ENCODE measurements at regions not wholly inside any gene's neighbourhood (a gene's known extent, or its start where the extent isn't known, plus 50 kb on each side); places are given as distances from the start of the nearest gene placed in this dataset.

DNA sequence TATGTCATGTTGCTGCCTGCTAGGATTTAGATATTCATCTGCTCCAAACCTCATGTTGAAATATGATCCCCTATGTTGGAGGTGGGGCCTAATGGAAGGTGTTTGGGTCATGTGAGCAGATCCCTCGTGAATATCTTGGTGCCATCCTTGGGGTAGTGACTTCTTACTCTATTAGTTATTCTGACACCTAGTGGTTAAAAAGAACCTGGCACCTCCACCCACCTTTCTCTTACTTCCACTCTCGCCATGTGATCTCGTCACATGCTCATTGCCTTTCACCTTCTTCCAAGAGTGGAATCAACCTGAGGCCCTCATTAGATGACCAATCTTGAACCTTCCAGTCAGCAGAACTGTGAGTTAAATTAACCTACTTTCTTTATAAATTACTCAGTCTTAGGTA lies 549.4 kb upstream of the SYNCRIP start:
- TF ChIP-seq, protein P1, sequence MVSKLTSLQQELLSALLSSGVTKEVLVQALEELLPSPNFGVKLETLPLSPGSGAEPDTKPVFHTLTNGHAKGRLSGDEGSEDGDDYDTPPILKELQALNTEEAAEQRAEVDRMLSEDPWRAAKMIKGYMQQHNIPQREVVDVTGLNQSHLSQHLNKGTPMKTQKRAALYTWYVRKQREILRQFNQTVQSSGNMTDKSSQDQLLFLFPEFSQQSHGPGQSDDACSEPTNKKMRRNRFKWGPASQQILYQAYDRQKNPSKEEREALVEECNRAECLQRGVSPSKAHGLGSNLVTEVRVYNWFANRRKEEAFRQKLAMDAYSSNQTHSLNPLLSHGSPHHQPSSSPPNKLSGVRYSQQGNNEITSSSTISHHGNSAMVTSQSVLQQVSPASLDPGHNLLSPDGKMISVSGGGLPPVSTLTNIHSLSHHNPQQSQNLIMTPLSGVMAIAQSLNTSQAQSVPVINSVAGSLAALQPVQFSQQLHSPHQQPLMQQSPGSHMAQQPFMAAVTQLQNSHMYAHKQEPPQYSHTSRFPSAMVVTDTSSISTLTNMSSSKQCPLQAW (CRISPR knock-in tag; IDR thresholded peaks at IDR 0.05): no peak
- TF ChIP-seq ZNF224 (CRISPR knock-in tag; IDR thresholded peaks at IDR 0.05) (no peak), RFX5 (IDR thresholded peaks at IDR 0.05; ENCODE audit: low read depth, low read length) (no peak), POLR2A (IDR thresholded peaks at IDR 0.05; ENCODE audit: insufficient read depth in 1 of 2, low read depth in 2 of 2, low read length in 2 of 2) (no peak), CHD2 (IDR thresholded peaks at IDR 0.05; ENCODE audit: low read depth, low read length) (no peak), JUND (CRISPR knock-in tag; IDR thresholded peaks at IDR 0.05) (no peak), ZNF782 (CRISPR knock-in tag; IDR thresholded peaks at IDR 0.05; ENCODE audit: borderline replicate concordance) (no peak), PPARG (CRISPR knock-in tag; conservative IDR thresholded peaks at IDR 0.05) (no peak), HMG20B (CRISPR knock-in tag; conservative IDR thresholded peaks at IDR 0.05) (no peak)
- TF ChIP-seq, protein P2, sequence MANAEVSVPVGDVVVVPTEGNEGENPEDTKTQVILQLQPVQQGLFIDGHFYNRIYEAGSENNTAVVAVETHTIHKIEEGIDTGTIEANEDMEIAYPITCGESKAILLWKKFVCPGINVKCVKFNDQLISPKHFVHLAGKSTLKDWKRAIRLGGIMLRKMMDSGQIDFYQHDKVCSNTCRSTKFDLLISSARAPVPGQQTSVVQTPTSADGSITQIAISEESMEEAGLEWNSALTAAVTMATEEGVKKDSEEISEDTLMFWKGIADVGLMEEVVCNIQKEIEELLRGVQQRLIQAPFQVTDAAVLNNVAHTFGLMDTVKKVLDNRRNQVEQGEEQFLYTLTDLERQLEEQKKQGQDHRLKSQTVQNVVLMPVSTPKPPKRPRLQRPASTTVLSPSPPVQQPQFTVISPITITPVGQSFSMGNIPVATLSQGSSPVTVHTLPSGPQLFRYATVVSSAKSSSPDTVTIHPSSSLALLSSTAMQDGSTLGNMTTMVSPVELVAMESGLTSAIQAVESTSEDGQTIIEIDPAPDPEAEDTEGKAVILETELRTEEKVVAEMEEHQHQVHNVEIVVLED (CRISPR knock-in tag; IDR thresholded peaks at IDR 0.05; ENCODE audit: borderline replicate concordance): no peak
- TF ChIP-seq, protein P3, sequence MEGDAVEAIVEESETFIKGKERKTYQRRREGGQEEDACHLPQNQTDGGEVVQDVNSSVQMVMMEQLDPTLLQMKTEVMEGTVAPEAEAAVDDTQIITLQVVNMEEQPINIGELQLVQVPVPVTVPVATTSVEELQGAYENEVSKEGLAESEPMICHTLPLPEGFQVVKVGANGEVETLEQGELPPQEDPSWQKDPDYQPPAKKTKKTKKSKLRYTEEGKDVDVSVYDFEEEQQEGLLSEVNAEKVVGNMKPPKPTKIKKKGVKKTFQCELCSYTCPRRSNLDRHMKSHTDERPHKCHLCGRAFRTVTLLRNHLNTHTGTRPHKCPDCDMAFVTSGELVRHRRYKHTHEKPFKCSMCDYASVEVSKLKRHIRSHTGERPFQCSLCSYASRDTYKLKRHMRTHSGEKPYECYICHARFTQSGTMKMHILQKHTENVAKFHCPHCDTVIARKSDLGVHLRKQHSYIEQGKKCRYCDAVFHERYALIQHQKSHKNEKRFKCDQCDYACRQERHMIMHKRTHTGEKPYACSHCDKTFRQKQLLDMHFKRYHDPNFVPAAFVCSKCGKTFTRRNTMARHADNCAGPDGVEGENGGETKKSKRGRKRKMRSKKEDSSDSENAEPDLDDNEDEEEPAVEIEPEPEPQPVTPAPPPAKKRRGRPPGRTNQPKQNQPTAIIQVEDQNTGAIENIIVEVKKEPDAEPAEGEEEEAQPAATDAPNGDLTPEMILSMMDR (CRISPR knock-in tag; IDR thresholded peaks at IDR 0.05): peak; percentile 49
